Peyer's patch (tissue), 4 donors: ENCODE measurements at regions not wholly inside any gene's neighbourhood (a gene's known extent, or its start where the extent isn't known, plus 50 kb on each side); places are given as distances from the start of the nearest gene placed in this dataset.

ENCODE experiments used
- DNase-seq, 3 donors: peaks; one replicate each; pipeline ENCODE4 v3.0.0-alpha.2; 2017 to 2019
- H3K27ac ChIP-seq, 4 donors: fragments of 200-600 bp; sonication (generic); one replicate each; pipeline ENCODE4 v1.5.1; 2016 to 2019
- H3K27me3 ChIP-seq, 2 donors: fragments of 200-600 bp; sonication (generic); one replicate each; pipeline ENCODE4 v1.5.1; 2019
- H3K36me3 ChIP-seq, 3 donors: fragments of 200-600 bp; sonication (generic); one replicate each; pipeline ENCODE4 v1.5.1; 2016 to 2019
- H3K4me1 ChIP-seq, 4 donors: fragments of 200-600 bp; sonication (generic); one replicate each; pipeline ENCODE4 v1.5.1; 2016 to 2019
- H3K4me3 ChIP-seq, 4 donors: fragments of 200-600 bp; sonication (generic); 1 replicate in 3 of 4; 2 replicates in 1 of 4; pipeline ENCODE4 v1.5.1; 2016 to 2019; ENCODE audit warnings: mild to moderate bottlenecking in 1 of 4
- H3K9me3 ChIP-seq, 4 donors: fragments of 200-600 bp; sonication (generic); one replicate each; pipeline ENCODE4 v1.5.1; 2016 to 2019; ENCODE audit warnings: mild to moderate bottlenecking in 1 of 4
- CTCF ChIP-seq, 6 experiments: fragments of 450-650 bp in 4 of 6; fragments of 200-600 bp in 2 of 6; sonication (generic) in 1 of 6; IDR thresholded peaks; one replicate each; pipeline ENCODE4 v1.5.1; 2017 to 2019; ENCODE audit warnings: antibody characterized with exemption in 6 of 6, mild to moderate bottlenecking in 3 of 6, moderate library complexity in 1 of 6
- POLR2A ChIP-seq, 2 donors: fragments of 450-650 bp; IDR thresholded peaks; one replicate each; pipeline ENCODE4 v1.5.1; 2017; ENCODE audit warnings: antibody characterized with exemption in 2 of 2, mild to moderate bottlenecking in 2 of 2, moderate library complexity in 2 of 2

- no peak overlapping the region for H3K4me3 ChIP-seq
- no peaks in the 10 kb centered on the region for H3K27me3 ChIP-seq
- H3K36me3 ChIP-seq, result no peaks in the 10 kb centered on the region
- H3K27ac ChIP-seq, result no peak overlapping the region
- no peak for TF ChIP-seq CTCF (IDR thresholded peaks at IDR 0.05)
- TF ChIP-seq POLR2A (IDR thresholded peaks at IDR 0.05), result no peak
- peaks cover 0 to 9% (median 0%) of the 10 kb centered on the region in 4 donors for H3K4me1 ChIP-seq
- no peaks in the 10 kb centered on the region for H3K9me3 ChIP-seq
- DNase-seq, result no peak
These were observed 147.3 kb downstream of the TLR5 start for GRCh38 chr1:222995620-222996309.

GRCh38 chr1:222996310-222996975 lies 146.6 kb downstream of the TLR5 start:
- DNase-seq, result no peak
- no peaks in the 10 kb centered on the region for H3K27me3 ChIP-seq
- H3K4me1 ChIP-seq, result peaks cover 0 to 9% (median 0%) of the 10 kb centered on the region in 4 donors
- H3K4me3 ChIP-seq, result no peak overlapping the region
- no peaks in the 10 kb centered on the region for H3K36me3 ChIP-seq
- H3K9me3 ChIP-seq, result no peaks in the 10 kb centered on the region
- TF ChIP-seq POLR2A (IDR thresholded peaks at IDR 0.05) (no peak), CTCF (IDR thresholded peaks at IDR 0.05) (no peak)
- H3K27ac ChIP-seq, result no peak overlapping the region

- peak overlapping the region in 2 of 4 donors; percentile 37 to 40 for H3K27ac ChIP-seq
- TF ChIP-seq CTCF (IDR thresholded peaks at IDR 0.05), result no peak
- no peak for TF ChIP-seq POLR2A (IDR thresholded peaks at IDR 0.05)
- no peaks in the 10 kb centered on the region for H3K9me3 ChIP-seq
- no peak overlapping the region for H3K4me3 ChIP-seq
- DNase-seq, result peak in 1 of 3 donors; percentile 50
- H3K4me1 ChIP-seq, result peaks cover 0 to 9% (median 0%) of the 10 kb centered on the region in 4 donors
- H3K36me3 ChIP-seq, result peaks cover 0 to 24% (median 0%) of the 10 kb centered on the region in 3 donors
- H3K27me3 ChIP-seq, result no peaks in the 10 kb centered on the region
These were observed 142.4 kb downstream of the TLR5 start for GRCh38 chr1:223000632-223001031.

- no peaks in the 10 kb centered on the region for H3K27me3 ChIP-seq
- no peak overlapping the region for H3K4me3 ChIP-seq
- H3K9me3 ChIP-seq, result no peaks in the 10 kb centered on the region
- no peak overlapping the region for H3K27ac ChIP-seq
- TF ChIP-seq POLR2A (IDR thresholded peaks at IDR 0.05), result no peak
- peak in 2 of 6 experiments; percentile 13 to 24 for TF ChIP-seq CTCF (IDR thresholded peaks at IDR 0.05)
- H3K4me1 ChIP-seq, result peaks cover 0 to 9% (median 0%) of the 10 kb centered on the region in 4 donors
- peaks cover 0 to 28% (median 0%) of the 10 kb centered on the region in 3 donors for H3K36me3 ChIP-seq
- DNase-seq, result no peak
These were observed 141.1 kb downstream of the TLR5 start for GRCh38 chr1:223001653-223002634.

GRCh38 chr1:223003549-223003948 lies 139.5 kb downstream of the TLR5 start:
- peaks cover 0 to 9% (median 0%) of the 10 kb centered on the region in 4 donors for H3K4me1 ChIP-seq
- no peak overlapping the region for H3K4me3 ChIP-seq
- peaks cover 0 to 28% (median 0%) of the 10 kb centered on the region in 3 donors for H3K36me3 ChIP-seq
- no peak overlapping the region for H3K27ac ChIP-seq
- no peak for DNase-seq
- no peaks in the 10 kb centered on the region for H3K27me3 ChIP-seq
- H3K9me3 ChIP-seq, result no peaks in the 10 kb centered on the region
- TF ChIP-seq POLR2A (IDR thresholded peaks at IDR 0.05) (no peak), CTCF (IDR thresholded peaks at IDR 0.05) (no peak)
